H54 (cell line): ENCODE measurements at regions not wholly inside any gene's neighbourhood (a gene's known extent, or its start where the extent isn't known, plus 50 kb on each side); places are given as distances from the start of the nearest gene placed in this dataset.
A peak's percentile ranks its signal among the peaks of the same experiment; 100 is the strongest.

Source experiments
- DNase-seq: peaks from one replicate; pipeline ENCODE4 v3.0.0; 2011; ENCODE audit warnings: low spot score, mixed read lengths; ENCODE audit not compliant: insufficient read length
- FAIRE-seq: peaks from 3 replicates; lab custom pipeline; 2011; peaks lifted over from hg19 to GRCh38; lab: Jason Lieb, UNC
- POLR2A ChIP-seq: IDR thresholded peaks from 2 replicates; pipeline ENCODE4 v1.6.1; 2011; ENCODE audit warnings: low read depth, mild to moderate bottlenecking, low read length

DNA sequence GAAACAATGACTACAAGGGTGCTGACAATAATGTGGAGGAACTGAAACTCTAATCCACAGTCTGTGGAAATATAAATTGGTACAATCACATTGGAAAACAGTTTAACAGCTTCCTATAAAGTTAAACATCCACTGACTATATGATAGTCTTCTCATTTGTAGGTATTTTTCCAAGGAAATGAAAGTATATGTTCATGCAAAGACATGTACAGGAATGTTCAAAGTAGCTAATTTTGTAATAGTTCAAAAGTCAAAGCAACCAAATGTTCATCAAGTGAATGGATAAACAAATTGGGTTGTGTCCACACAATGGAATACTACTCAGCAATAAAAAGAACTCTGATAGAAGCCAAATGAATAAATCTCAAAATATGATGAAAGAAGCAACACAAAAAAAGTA lies 626.0 kb upstream of the IGFBP3 start:
- no peak for DNase-seq
- TF ChIP-seq POLR2A: no peak
- FAIRE-seq: peak; percentile 33

GRCh38 chr7:46545790-46546189 lies 624.7 kb upstream of the IGFBP3 start:
- no peak for TF ChIP-seq POLR2A
- no peak for DNase-seq
- peak; percentile 97 for FAIRE-seq

DNA sequence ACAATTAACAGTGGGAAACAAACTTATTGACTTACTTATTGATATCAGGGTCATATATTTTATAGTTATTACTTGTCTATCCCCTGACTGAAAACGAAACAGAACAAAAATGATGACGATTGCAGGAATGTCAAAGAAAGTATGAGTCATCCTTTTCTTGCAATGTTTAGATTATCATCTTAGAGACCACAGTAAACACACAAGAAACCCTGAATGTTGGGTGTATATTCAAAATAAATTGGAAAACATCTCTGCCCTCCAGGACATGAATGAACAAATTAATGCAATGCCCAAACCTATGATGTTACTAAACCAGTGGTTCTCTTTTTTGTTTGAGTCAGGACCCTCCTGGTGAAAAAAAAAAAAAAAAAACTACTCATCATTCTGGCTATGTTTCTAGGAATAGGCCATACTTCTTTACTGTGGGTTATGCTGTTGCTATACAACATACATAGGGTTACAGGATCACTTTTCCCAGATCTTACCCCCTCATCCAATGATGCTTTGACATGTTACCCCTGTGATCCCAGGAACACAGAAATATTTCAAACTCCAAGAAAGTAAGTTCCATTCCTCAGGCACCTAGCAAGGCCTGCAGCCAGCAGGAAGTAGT lies 623.4 kb upstream of the IGFBP3 start:
- TF ChIP-seq POLR2A: no peak
- FAIRE-seq (peak; percentile 92), DNase-seq (no peak)

GRCh38 chr7:46542076-46542475 lies 621.0 kb upstream of the IGFBP3 start:
- no peak for FAIRE-seq
- no peak for TF ChIP-seq POLR2A

DNA sequence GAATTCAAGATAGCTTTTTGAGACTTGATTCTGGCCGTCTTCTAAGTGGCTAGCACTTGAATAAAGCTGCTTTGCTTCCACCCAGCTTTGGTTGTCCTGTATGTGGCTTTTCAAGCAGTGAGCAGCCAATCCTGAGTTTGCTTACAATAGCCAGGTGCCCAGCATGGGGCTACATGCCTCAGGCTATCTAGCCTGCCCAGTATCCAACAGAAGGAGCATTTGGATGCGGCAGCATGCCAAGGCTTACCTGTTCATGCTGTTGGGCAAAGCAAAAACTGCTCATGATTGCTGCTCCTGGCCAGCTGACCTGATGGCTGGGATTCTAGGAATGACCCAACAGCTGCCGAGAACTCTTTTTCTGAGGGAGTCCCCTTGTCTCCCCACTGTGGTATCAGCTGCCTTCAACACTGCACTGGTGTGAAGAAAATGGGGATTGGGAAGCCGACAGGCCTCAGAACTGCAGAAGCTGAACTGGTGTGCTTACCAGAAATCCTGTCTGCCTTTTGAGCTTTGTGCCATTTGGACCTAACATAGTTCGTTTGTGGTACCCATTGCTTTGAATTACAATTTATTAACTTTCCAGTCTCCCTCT lies 618.9 kb upstream of the IGFBP3 start:
- no peak for TF ChIP-seq POLR2A
- FAIRE-seq (no peak), DNase-seq (no peak)

More at GRCh38 chr7:46542076-46542475, 621.0 kb upstream of the IGFBP3 start:
- DNase-seq: no peak

DNA sequence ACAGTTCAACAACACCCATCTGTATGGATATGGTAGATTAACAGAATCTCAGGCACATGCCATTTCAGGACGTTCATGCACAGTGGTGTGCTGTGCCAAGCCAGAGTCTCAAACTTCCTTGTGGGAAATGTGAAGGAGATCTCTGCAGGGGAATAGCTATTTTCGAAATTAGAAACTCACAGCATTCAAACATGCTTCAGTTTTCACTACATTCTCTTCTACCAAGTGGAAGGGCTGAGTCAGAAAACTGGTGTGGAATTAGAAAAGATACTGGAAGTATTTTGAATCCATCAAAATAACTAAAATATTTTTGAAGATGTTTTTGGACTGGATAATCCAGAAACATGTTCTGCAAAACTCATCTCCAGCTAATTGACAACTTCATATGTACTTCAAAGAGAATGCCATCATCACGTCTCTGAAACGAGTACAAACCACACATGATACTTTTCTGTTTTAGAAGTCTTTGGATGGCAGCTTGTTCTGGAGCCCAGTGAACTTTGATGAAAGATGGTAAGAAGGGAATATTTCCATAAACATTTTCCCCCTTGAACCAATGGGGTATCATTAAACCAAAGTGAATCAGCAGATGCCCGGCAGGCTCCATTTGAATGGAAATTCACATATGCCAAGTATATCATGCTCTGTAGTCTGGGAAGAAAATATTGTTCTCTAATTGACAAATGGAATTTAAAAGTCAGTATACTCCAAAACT lies 616.3 kb upstream of the IGFBP3 start:
- DNase-seq (no peak), FAIRE-seq (no peak)
- no peak for TF ChIP-seq POLR2A

GRCh38 chr7:46534664-46535588 lies 613.9 kb upstream of the IGFBP3 start:
- TF ChIP-seq POLR2A: no peak
- FAIRE-seq (no peak), DNase-seq (no peak)

- FAIRE-seq: no peak
- no peak for DNase-seq
- no peak for TF ChIP-seq POLR2A
These were observed 612.9 kb upstream of the IGFBP3 start for GRCh38 chr7:46533946-46534345.

- FAIRE-seq (no peak), DNase-seq (no peak)
- TF ChIP-seq POLR2A: no peak
These were observed 611.5 kb upstream of the IGFBP3 start for GRCh38 chr7:46532571-46532970.

DNA sequence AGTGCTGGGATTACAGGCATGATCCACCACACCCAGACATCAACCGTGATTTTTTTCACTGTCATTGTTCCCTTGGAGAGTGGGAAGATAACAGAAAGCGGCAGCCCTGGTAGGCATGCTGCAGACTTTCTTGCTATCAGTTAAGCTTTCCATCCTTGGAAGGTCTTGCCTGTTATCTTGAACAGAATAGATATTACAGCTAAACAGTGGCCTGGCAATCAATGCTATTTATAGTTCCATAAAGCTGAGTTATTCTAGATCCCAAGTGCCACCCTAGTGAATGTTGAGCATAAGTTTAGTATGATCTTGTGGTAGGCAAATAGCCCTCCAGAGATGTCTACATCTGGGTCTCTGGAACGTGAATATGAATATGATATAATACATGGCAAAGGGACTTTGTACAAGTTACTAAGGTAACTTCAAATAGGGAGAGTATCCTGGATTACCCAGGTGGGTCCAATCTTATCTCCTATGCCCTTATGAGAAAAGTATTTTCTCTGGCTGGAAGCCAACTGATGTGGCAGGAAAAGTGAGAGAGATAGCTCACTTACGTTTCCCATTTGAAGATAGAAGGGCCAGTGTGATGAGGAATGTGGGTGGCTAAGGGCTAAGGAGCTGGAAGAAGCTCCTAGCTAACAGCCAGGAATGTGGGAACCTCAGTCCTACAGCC lies 609.1 kb upstream of the IGFBP3 start:
- no peak for FAIRE-seq
- DNase-seq: no peak
- TF ChIP-seq POLR2A: no peak

GRCh38 chr7:46527360-46527759 lies 606.3 kb upstream of the IGFBP3 start:
- DNase-seq (no peak), FAIRE-seq (no peak)
- TF ChIP-seq POLR2A: no peak

- DNase-seq (no peak), FAIRE-seq (no peak)
These were observed 604.8 kb upstream of the IGFBP3 start for GRCh38 chr7:46525876-46526275.

DNA sequence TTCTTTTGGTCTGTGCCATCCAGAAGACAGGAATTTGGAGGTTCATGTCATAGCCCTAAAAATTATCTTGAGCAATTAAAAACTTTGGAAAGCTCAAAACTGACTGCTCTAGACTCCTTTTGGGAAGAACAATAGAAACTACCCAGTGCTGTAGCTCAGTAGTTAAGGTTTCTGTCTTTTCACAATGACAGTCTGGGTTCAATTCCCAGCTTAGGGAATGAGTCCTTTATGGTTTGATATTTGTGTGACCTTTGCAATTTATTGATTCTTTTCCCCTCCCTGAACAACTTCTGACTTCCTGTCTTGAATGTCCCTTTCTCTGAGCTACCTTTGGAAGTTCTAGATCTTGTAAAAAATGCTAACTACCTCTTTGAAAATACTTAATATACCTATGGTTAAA lies 603.3 kb upstream of the IGFBP3 start:
- TF ChIP-seq POLR2A: no peak
- no peak for DNase-seq

More at GRCh38 chr7:46525876-46526275, 604.8 kb upstream of the IGFBP3 start:
- TF ChIP-seq POLR2A: no peak

More for the DNA sequence above, 603.3 kb upstream of the IGFBP3 start:
- FAIRE-seq: no peak
